ENCODE measurements at regions not wholly inside any gene's neighbourhood (a gene's known extent, or its start where the extent isn't known, plus 50 kb on each side); places are given as distances from the start of the nearest gene placed in this dataset.

DNA sequence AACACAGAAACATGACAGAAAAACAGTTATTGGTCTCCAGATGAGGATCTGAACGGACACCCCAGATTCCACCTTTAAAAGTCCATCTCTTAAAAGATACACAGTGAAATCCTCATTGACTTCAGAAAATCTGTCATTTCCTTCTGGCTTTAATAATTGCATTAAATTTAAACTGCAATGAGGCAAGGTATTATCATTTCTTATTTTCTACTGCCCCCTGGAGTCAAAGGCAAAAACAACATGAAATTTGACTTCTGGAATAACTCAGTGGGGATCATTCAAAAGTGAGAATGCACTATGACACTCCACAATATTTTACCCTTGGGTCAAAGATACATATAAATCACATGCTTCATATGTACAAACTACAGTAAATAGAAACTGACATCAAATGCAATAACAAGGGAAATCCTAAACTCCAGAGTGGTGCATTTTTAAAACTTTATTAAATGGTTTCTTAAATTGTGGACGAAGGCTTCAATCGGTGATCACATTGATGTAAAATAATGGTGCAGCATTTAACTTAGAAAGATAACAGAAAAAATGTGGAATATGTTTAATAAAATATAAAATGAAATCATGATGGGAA is 56.4 kb upstream of the SPANXN1 start (continued):
- TF ChIP-seq NR1H2 (CRISPR knock-in tag; IDR thresholded peaks at IDR 0.05), result no peak
- TF ChIP-seq, protein P1, sequence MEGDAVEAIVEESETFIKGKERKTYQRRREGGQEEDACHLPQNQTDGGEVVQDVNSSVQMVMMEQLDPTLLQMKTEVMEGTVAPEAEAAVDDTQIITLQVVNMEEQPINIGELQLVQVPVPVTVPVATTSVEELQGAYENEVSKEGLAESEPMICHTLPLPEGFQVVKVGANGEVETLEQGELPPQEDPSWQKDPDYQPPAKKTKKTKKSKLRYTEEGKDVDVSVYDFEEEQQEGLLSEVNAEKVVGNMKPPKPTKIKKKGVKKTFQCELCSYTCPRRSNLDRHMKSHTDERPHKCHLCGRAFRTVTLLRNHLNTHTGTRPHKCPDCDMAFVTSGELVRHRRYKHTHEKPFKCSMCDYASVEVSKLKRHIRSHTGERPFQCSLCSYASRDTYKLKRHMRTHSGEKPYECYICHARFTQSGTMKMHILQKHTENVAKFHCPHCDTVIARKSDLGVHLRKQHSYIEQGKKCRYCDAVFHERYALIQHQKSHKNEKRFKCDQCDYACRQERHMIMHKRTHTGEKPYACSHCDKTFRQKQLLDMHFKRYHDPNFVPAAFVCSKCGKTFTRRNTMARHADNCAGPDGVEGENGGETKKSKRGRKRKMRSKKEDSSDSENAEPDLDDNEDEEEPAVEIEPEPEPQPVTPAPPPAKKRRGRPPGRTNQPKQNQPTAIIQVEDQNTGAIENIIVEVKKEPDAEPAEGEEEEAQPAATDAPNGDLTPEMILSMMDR (IDR thresholded peaks at IDR 0.05), result no peak

All from WTC11 (cell line).